Astrocyte (in vitro differentiated cells and primary cell): ENCODE measurements at regions not wholly inside any gene's neighbourhood (a gene's known extent, or its start where the extent isn't known, plus 50 kb on each side); places are given as distances from the start of the nearest gene placed in this dataset.

Experiments used
- EZH2 ChIP-seq: IDR thresholded peaks from 2 replicates; pipeline ENCODE4 v1.6.1; 2012; ENCODE audit warnings: mild to moderate bottlenecking, low read length, inconsistent platforms; ENCODE audit not compliant: insufficient read depth
- TF ChIP-seq, protein P1 (sequence below): IDR thresholded peaks from 2 replicates; pipeline ENCODE4 v1.5.1; 2011; ENCODE audit warnings: low read depth, mild to moderate bottlenecking, inconsistent platforms, low read length, moderate library complexity; ENCODE audit not compliant: insufficient read depth

- TF ChIP-seq, protein P1, sequence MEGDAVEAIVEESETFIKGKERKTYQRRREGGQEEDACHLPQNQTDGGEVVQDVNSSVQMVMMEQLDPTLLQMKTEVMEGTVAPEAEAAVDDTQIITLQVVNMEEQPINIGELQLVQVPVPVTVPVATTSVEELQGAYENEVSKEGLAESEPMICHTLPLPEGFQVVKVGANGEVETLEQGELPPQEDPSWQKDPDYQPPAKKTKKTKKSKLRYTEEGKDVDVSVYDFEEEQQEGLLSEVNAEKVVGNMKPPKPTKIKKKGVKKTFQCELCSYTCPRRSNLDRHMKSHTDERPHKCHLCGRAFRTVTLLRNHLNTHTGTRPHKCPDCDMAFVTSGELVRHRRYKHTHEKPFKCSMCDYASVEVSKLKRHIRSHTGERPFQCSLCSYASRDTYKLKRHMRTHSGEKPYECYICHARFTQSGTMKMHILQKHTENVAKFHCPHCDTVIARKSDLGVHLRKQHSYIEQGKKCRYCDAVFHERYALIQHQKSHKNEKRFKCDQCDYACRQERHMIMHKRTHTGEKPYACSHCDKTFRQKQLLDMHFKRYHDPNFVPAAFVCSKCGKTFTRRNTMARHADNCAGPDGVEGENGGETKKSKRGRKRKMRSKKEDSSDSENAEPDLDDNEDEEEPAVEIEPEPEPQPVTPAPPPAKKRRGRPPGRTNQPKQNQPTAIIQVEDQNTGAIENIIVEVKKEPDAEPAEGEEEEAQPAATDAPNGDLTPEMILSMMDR, result no peak
- TF ChIP-seq EZH2, result no peak
These were observed 248.2 kb upstream of the PPP2R2D start for GRCh38 chr10:131652438-131653139.
